ENCODE measurements at regions not wholly inside any gene's neighbourhood (a gene's known extent, or its start where the extent isn't known, plus 50 kb on each side); places are given as distances from the start of the nearest gene placed in this dataset. TPM values are rescaled to one million over a fixed set of nuclear protein-coding genes. Genes with fewer than 3 reads are reported as not detected.
"Not testable (repeated sequence)": the region's sequence is repeated elsewhere in the genome, so short reads cannot be mapped to it uniquely, and the experiment has no call there.

GRCh38 chr2:61597300-61598289 lies 59.4 kb upstream of the XPO1 start:
- TF ChIP-seq, protein P1, sequence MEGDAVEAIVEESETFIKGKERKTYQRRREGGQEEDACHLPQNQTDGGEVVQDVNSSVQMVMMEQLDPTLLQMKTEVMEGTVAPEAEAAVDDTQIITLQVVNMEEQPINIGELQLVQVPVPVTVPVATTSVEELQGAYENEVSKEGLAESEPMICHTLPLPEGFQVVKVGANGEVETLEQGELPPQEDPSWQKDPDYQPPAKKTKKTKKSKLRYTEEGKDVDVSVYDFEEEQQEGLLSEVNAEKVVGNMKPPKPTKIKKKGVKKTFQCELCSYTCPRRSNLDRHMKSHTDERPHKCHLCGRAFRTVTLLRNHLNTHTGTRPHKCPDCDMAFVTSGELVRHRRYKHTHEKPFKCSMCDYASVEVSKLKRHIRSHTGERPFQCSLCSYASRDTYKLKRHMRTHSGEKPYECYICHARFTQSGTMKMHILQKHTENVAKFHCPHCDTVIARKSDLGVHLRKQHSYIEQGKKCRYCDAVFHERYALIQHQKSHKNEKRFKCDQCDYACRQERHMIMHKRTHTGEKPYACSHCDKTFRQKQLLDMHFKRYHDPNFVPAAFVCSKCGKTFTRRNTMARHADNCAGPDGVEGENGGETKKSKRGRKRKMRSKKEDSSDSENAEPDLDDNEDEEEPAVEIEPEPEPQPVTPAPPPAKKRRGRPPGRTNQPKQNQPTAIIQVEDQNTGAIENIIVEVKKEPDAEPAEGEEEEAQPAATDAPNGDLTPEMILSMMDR (IDR thresholded peaks at IDR 0.05) = no peak
- no peak for TF ChIP-seq POLR2A (IDR thresholded peaks at IDR 0.05)
- DNase-seq (no peak), ATAC-seq (no peak)
- Histone ChIP-seq H3K36me3 (replicated peaks in 1 of 2; ENCODE audit: insufficient read depth in 1 of 2, low read depth in 2 of 2) (no peaks in the 10 kb centered on the region), H3K9me3 (no peaks in the 10 kb centered on the region), H3K27ac (no peak overlapping the region), H3K4me3 (no peak overlapping the region), H3K4me1 (no peaks in the 10 kb centered on the region), H3K27me3 (no peaks in the 10 kb centered on the region)
- intact Hi-C loops (cut with DNase I) = no loop called here
- 85 to 89% methylated on average over 9 of the region's 9 CpGs for WGBS, 2 donors

GRCh38 chr2:61594201-61594600 lies 56.0 kb upstream of the XPO1 start:
- H3K36me3 ChIP-seq (replicated peaks in 1 of 2; ENCODE audit: insufficient read depth in 1 of 2, low read depth in 2 of 2); H3K4me1 ChIP-seq; intact Hi-C loops (cut with DNase I); H3K27ac ChIP-seq; ATAC-seq; H3K4me3 ChIP-seq; DNase-seq; H3K9me3 ChIP-seq; H3K27me3 ChIP-seq: not testable (repeated sequence)
- 80 to 88% methylated on average over 7 of the region's 7 CpGs for WGBS, 2 donors

- H3K4me1 ChIP-seq; H3K27me3 ChIP-seq; ATAC-seq; H3K36me3 ChIP-seq (replicated peaks in 1 of 2; ENCODE audit: insufficient read depth in 1 of 2, low read depth in 2 of 2); H3K4me3 ChIP-seq; intact Hi-C loops (cut with DNase I); H3K27ac ChIP-seq; H3K9me3 ChIP-seq; DNase-seq: not testable (repeated sequence)
- WGBS, 2 donors = 25 to 40% methylated on average over 3 of the region's 3 CpGs
These were observed 55.5 kb upstream of the XPO1 start for GRCh38 chr2:61593648-61594047.

DNA sequence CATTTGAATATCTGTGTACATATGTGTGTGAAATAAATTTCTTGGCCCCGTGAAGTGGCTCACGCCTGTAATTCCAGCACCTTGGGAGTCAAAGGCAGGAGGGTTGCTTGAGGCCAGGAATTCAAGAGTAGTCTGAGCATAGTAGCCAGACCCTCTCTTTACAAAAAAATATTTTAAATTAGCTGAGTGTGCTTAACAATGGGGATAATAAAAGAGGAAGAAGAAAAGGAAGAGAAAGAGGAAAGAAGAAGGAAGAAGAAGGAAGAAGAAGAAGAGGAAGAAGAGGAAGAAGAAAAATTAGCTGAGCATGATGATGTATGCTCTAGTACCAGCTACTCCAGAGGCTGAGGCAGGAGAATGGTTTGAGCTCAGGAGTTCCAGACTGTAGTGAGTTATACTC lies 52.1 kb upstream of the XPO1 start:
- WGBS, 2 donors = 87 to 89% methylated on average over 2 of the region's 2 CpGs
- H3K4me3 ChIP-seq = no peak overlapping the region
- intact Hi-C loops (cut with DNase I) = no loop called here

GRCh38 chr2:61588566-61588965 lies 50.4 kb upstream of the XPO1 start:
- Histone ChIP-seq H3K4me1 (no peaks in the 10 kb centered on the region), H3K9me3 (no peaks in the 10 kb centered on the region), H3K27me3 (no peaks in the 10 kb centered on the region), H3K27ac (no peak overlapping the region), H3K36me3 (replicated peaks in 1 of 2; ENCODE audit: insufficient read depth in 1 of 2, low read depth in 2 of 2) (no peaks in the 10 kb centered on the region), H3K4me3 (no peak overlapping the region)
- ATAC-seq (no peak), DNase-seq (no peak)
- 60 to 93% methylated on average over 2 of the region's 2 CpGs for WGBS, 2 donors
- intact Hi-C loops (cut with DNase I) = no loop called here
- TF ChIP-seq, protein P1 (IDR thresholded peaks at IDR 0.05) = no peak
- no peak for TF ChIP-seq POLR2A (IDR thresholded peaks at IDR 0.05)

More for the DNA sequence above, 52.1 kb upstream of the XPO1 start:
- no peaks in the 10 kb centered on the region for H3K4me1 ChIP-seq
- no peaks in the 10 kb centered on the region for H3K27me3 ChIP-seq
- H3K36me3 ChIP-seq (replicated peaks in 1 of 2; ENCODE audit: insufficient read depth in 1 of 2, low read depth in 2 of 2) = no peaks in the 10 kb centered on the region
- DNase-seq = no peak
- TF ChIP-seq, protein P1 (IDR thresholded peaks at IDR 0.05) = no peak
- no peak for TF ChIP-seq POLR2A (IDR thresholded peaks at IDR 0.05)
- H3K27ac ChIP-seq = no peak overlapping the region
- no peaks in the 10 kb centered on the region for H3K9me3 ChIP-seq
- no peak for ATAC-seq

Small RNA genes in the stretch of these regions (small RNA-seq; reads per million reads assigned to genes)
- gene RNU6-1145P (not detected), gene RPS29P10 (not detected)
